ENCODE measurements at regions not wholly inside any gene's neighbourhood (a gene's known extent, or its start where the extent isn't known, plus 50 kb on each side); places are given as distances from the start of the nearest gene placed in this dataset.
A peak's percentile ranks its signal among the peaks of the same experiment; 100 is the strongest.
"Not testable (repeated sequence)": the region's sequence is repeated elsewhere in the genome, so short reads cannot be mapped to it uniquely, and the experiment has no call there.

GRCh38 chr7:156503196-156503595, 137.4 kb upstream of the RNF32 start:
- Mint-ChIP-seq H3K27me3 (ENCODE audit: insufficient read depth, low read depth, poor library complexity) (peaks cover 1% of the 10 kb centered on the region), H3K4me3 (no peak overlapping the region), H3K9me3 (peaks cover 2% of the 10 kb centered on the region; the same call in 2 of the 3 replicates), H3K4me1 (no peaks in the 10 kb centered on the region), H3K36me3 (ENCODE audit: low read depth) (no peaks in the 10 kb centered on the region), H3K27ac (no peak overlapping the region)
- Histone ChIP-seq H3K9me2 (ENCODE audit: insufficient read depth) (no peaks in the 10 kb centered on the region), H3K4me3 (no peak overlapping the region), H3K36me3 (ENCODE audit: insufficient read depth) (no peaks in the 10 kb centered on the region), H4K20me1 (replicated peaks; ENCODE audit: insufficient read depth) (no peaks in the 10 kb centered on the region), H2AFZ (no peak overlapping the region), H3F3A (replicated peaks; ENCODE audit: low read depth) (no peaks in the 10 kb centered on the region), H3K4me2 (no peak overlapping the region), H3K27me3 (ENCODE audit: insufficient read depth) (no peaks in the 10 kb centered on the region), H3K4me1 (ENCODE audit: insufficient read depth) (no peaks in the 10 kb centered on the region), H3K27ac (ENCODE audit: low read depth) (no peak overlapping the region), H3K79me2 (replicated peaks; ENCODE audit: insufficient read depth) (no peaks in the 10 kb centered on the region)
- DNase-seq (ENCODE audit: low spot score) (peak; percentile 24), ATAC-seq (peak; percentile 74)
- TF ChIP-seq CTCF (conservative IDR thresholded peaks at IDR 0.05; ENCODE audit: low read depth in 2 of 2) (peak; percentile 36 to 42), REST (IDR thresholded peaks at IDR 0.05; ENCODE audit: unreplicated experiment) (no peak)

- not testable (repeated sequence) for H3K9me2 ChIP-seq (ENCODE audit: insufficient read depth); H3K4me2 ChIP-seq; H3K27me3 ChIP-seq (ENCODE audit: insufficient read depth); DNase-seq (ENCODE audit: low spot score); H3K36me3 ChIP-seq (ENCODE audit: insufficient read depth); H3K27ac ChIP-seq (ENCODE audit: low read depth); H4K20me1 ChIP-seq (replicated peaks; ENCODE audit: insufficient read depth); ATAC-seq; H3K9me3 Mint-ChIP-seq; H3K4me3 ChIP-seq; H3K4me1 ChIP-seq (ENCODE audit: insufficient read depth); H3K27me3 Mint-ChIP-seq (ENCODE audit: insufficient read depth, low read depth, poor library complexity); H3K79me2 ChIP-seq (replicated peaks; ENCODE audit: insufficient read depth); H3F3A ChIP-seq (replicated peaks; ENCODE audit: low read depth); H3K4me3 Mint-ChIP-seq; H3K4me1 Mint-ChIP-seq; H3K27ac Mint-ChIP-seq; H3K36me3 Mint-ChIP-seq (ENCODE audit: low read depth); H2AFZ ChIP-seq
Measured at GRCh38 chr7:156501815-156502214, 138.8 kb upstream of the RNF32 start.

- no peaks in the 10 kb centered on the region for H3F3A ChIP-seq (replicated peaks; ENCODE audit: low read depth)
- H4K20me1 ChIP-seq (replicated peaks; ENCODE audit: insufficient read depth), result no peaks in the 10 kb centered on the region
- no peak for DNase-seq (ENCODE audit: low spot score)
- H3K79me2 ChIP-seq (replicated peaks; ENCODE audit: insufficient read depth), result no peaks in the 10 kb centered on the region
- Mint-ChIP-seq H3K27ac (no peak overlapping the region), H3K4me3 (no peak overlapping the region), H3K36me3 (ENCODE audit: low read depth) (no peaks in the 10 kb centered on the region), H3K9me3 (peaks cover 2% of the 10 kb centered on the region; the same call in 2 of the 3 replicates), H3K27me3 (ENCODE audit: insufficient read depth, low read depth, poor library complexity) (no peaks in the 10 kb centered on the region), H3K4me1 (no peaks in the 10 kb centered on the region)
- H3K9me2 ChIP-seq (ENCODE audit: insufficient read depth), result no peaks in the 10 kb centered on the region
- no peak overlapping the region for H3K4me2 ChIP-seq
- ATAC-seq, result no peak
- H3K4me1 ChIP-seq (ENCODE audit: insufficient read depth), result no peaks in the 10 kb centered on the region
- H2AFZ ChIP-seq, result no peak overlapping the region
- H3K27me3 ChIP-seq (ENCODE audit: insufficient read depth), result no peaks in the 10 kb centered on the region
- H3K4me3 ChIP-seq, result no peak overlapping the region
- no peak overlapping the region for H3K27ac ChIP-seq (ENCODE audit: low read depth)
- H3K36me3 ChIP-seq (ENCODE audit: insufficient read depth), result no peaks in the 10 kb centered on the region
- TF ChIP-seq REST (IDR thresholded peaks at IDR 0.05; ENCODE audit: unreplicated experiment) (no peak), NANOG (IDR thresholded peaks at IDR 0.05; ENCODE audit: borderline replicate concordance) (no peak), CTCF (conservative IDR thresholded peaks at IDR 0.05; ENCODE audit: low read depth in 2 of 2) (no peak), ETS1 (IDR thresholded peaks at IDR 0.05) (no peak), ZNF331 (CRISPR knock-in tag; IDR thresholded peaks at IDR 0.05; ENCODE audit: low read depth) (no peak)
Measured at GRCh38 chr7:156499247-156499881, 141.2 kb upstream of the RNF32 start.

All from GM23338 (cell line).